ENCODE measurements at regions not wholly inside any gene's neighbourhood (a gene's known extent, or its start where the extent isn't known, plus 50 kb on each side); places are given as distances from the start of the nearest gene placed in this dataset.
"Not testable (repeated sequence)": the region's sequence is repeated elsewhere in the genome, so short reads cannot be mapped to it uniquely, and the experiment has no call there.

DNA sequence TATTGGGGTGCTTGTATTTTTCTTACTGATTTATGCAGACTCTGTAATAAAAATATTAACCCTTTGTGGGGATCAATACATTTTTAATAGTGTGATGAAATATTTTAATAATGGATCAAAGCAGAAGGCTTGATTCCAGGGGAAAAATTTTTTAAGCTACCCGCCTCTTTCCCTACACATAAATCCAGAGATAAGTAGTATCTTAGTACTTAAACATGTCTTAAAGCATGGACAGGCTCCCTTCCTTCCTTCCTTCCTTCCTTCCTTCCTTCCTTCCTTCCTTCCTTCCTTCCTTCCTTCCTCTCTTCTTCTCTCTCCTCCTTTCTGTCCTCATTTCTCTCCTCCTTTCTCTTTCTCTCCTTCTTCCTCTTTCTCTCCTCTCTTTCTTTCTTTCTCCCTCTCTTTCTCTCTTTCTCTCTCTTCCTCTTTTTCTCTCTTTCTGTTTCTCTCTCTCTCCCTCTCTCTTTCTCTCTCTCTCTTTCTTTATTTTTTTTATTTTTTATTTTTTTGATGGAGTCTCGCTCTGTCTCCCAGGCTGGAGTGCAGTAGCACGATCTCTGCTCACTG lies 78.0 kb upstream of the SPRY4 start:
- DNase-seq, result no peak

DNA sequence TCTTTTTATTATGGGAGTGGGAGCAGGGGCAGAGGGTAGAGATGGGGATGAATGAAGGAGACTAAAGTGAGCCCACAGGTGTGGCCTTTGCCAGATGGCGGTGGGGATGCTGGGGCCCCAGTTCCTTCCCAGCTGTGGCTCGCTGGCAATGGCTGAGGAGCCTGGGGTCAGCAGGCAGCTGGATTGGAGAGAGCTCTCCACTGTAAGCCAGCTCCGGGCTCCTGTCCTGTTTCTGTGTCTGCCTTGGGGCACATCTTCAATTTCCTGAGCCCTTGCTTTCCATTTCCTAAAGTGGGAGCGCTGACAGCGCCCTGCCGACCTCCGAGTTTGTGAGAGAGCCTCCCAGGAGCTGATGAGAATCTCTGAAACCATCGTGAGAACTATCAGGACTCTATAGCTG lies 75.6 kb upstream of the SPRY4 start:
- no peak for DNase-seq

DNA sequence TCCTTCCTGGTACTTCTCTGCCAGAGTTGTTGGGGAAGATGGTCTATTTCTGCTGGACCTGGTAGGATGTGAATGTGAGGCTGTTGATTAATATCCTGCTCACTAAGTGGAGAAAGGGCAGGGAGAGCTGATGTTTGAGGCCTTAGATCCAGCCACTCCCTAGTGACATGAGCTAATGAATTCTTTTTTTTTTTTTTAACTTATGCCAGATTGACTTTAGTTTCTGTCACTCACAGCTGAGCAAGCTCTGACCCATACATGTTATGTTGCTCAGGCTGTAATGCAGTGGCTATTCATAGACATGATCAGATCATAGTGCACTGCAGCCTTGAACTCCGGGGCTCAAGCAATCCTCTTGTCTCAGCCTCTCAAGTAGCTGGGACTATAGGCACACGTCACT lies 75.1 kb upstream of the SPRY4 start:
- DNase-seq, result no peak

DNA sequence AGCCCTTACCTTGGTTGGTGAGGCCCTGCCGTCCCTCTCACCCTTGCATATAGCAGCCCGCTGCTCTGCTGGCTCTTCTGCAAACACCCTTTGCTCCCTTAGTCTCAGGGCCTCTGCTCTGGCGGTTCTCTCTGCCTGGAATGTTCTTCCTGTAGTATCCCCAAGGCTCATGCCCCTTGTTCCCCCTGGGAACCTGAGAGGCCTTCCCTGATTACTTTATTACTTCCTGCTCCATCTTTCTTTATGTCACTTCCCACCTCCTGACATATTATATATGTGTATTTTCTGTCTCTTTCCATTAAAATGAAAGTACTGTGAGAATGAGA lies 73.9 kb upstream of the SPRY4 start:
- no peak for DNase-seq

DNA sequence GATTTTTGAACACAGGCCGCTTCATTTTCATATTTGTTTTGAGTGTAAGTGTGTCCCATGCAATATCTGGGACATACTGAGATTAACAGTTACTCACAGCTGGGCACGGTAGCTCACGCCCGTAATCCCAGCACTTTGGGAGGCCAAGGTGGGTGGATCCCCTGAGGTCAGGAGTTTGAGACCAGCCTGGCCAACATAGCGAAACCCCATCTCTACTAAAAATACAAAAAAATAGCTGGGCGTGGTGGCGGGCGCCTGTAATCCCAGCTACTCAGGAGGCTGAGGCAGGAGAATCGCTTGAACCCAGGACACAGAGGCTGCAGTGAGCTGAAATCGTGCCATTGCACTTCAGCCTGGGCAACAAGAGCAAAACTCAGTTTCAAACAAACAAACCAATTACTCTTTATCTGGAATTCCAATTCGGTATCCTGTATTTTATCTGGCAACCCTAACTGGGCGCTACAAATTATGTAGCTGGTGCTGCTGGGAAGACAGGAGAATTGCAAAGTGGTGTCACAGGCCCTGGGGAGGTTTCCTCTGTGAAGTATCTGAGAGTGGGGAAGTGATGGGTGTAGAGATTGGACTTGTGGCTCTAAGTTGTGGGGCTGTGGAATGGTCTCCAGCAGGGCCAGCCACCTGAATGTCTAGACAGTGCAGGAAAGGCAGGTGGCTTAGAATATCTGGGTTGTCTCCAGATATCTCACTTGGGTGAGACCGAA lies 73.3 kb upstream of the SPRY4 start:
- not testable (repeated sequence) for DNase-seq

DNA sequence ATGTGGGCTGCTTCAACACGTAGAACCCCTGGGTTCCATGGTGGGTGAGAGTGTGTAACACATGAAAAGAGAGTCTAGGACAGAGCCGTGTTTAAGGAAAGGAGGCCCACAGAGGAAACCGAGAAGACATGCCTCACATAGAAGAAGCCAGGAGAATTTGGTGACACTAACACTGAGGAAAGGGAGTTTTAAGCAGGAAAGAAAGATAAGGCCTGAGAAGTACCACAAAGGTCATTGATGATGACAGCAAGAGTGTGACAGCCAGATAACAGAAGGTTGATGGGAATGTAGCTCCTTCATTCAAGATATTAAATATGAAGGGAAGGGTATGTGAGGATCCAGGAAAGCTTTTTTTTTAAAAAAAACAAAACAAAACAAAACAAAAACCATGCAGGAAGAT lies 72.4 kb upstream of the SPRY4 start:
- DNase-seq, result no peak

DNA sequence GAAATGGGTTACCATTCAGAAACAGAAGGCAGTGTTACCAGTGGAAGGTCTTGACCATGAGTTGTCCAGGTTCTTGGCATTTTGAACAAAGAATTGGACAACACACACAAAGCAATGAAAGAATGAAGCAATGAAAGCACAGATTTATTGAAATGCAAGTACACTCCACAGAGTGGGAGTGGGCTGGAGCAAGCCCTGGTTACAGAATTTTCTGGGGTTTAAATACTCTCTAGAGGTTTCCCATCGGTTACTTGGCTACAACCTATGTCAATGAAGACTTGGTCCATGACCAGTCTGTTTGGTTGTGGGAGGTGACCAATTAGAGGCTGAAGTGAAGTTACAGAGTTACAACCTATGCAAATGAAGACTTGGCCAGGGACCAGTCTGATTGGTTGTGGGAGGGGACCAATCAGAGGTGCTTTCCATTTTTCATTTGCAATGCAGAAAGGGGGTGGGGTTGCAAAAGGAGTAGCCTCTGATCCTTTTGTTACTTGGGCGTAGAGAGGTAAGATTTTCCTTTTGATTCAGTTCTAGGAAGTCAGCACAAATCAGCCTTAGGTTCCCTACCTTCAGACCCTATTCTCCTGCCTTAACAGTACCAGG lies 71.7 kb upstream of the SPRY4 start:
- no peak for DNase-seq

DNA sequence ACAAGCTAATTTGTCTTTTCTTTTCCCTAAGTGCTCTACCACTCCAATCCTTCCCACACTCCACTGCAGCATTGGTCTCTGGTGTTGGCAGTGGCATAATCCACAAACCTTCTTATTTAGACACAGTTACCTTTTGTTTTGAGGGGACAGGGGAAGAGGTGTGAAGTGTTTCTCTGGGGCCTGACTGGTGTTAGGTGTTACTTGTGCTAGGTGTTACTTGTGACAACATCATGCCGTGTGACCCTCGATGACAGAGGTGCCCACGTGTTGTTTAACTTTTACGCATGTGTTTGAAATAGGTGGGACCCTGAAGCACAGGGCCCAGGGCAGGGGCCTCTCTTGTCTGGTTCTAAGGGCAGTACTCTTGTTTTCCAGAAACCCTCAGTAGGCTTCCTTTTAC lies 70.5 kb upstream of the SPRY4 start:
- no peak for DNase-seq

DNA sequence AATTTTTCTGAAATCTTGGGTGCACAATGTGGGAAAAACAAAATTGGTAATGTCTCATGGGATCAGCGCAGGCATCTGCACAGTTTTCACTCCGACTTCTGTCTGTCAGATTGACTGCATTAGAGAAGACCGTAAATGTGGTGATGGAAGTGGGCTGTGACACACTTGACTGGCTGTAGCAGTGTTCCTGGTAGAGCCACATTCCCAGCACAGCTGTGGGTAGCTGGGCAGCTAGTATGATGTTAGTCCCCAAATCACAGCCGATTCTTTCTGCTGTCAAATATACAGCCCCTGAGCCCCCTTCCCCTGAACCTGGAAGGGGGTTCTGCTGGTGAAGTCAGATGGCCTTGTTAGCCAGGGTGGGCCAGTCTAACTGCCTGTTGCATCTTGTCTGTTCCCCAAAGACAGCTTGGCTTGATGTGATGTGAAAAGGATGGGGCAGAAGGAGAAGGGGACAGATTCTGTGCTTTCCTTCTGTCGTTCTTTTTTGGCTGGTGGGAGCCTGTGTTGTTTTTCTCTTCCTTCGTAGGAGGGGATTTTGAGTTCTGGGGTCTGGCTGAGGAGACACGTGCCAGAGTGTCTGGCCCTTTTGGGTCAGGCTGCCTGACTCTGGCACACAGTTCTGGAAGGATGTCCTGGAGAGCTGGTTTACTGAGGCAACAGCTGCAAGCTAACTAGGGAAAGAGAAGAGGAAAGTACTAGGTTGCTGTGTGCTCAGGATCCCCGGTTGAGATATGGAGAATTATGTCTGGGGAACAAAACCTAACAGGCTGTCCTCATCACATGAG lies 66.4 kb upstream of the SPRY4 start:
- DNase-seq, result no peak

DNA sequence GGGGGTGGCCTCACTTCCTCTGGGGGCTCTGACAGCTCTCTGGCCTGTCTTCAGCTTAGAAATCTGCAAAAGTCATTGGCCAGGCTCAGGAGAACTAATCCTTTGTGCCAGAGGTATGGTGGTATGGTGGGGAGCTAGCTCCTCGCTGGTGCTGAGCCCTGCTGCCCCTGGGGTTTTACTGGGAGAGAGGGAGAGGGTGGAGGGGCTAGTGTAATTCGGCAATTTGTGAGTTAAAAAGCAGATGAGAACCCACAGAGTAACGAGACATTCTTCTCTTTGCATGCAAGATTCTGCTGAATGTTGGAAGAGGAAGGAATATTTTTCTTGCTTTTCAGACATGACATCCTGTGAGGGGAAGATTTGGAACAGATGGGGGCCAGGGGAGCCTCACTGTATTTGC lies 65.5 kb upstream of the SPRY4 start:
- DNase-seq, result no peak

DNA sequence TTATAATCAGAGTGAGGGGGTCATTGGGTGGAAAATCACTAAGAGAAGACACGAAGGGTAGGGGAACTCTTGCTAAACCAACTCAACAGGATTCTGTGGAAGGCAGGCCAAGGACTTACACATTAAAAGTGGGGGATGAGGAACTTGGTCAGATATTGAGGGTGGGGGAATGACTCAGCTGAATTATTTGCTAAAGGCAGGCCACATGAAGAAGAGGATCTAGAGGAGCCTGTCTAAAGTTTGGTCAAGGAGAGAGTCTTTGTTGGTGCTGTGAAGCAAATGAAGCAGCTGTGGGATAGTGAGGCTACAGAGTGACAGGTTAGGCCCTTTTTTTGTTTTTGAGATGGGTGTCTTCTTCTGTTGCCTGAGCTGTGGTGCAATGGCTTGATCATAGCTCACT lies 63.9 kb upstream of the SPRY4 start:
- no peak for DNase-seq

DNA sequence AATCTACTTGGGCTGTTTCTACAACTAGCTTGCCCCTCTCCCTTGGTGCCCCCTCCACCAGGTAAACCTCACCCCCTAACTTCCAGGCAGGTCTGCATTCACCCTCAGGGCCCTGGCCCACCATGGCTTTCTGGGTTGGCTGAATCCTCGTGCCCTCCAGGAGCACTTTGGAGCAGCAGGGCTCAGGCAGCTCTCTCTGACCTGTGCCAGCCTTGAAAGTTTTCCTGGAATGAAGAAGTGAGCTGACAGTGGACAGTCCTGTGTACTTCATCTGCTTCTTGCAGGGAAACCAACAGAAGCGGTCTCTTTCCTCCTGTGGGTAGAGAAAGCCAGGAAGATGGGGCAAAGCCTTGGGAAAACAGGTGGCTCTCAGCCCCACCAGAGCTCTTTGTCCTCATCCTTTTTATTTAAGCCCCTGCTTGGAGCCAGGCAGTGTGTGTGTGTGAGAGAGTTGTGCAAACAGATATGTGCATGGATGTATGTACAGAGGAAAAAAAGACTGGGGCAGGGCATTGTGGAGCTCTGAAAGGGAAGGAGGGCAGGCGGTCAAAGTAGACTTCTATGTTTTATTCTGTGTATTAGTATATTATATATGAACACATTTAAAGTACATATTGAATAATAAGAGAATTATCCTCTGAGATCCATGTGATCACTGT lies 62.3 kb upstream of the SPRY4 start:
- DNase-seq, result no peak

DNA sequence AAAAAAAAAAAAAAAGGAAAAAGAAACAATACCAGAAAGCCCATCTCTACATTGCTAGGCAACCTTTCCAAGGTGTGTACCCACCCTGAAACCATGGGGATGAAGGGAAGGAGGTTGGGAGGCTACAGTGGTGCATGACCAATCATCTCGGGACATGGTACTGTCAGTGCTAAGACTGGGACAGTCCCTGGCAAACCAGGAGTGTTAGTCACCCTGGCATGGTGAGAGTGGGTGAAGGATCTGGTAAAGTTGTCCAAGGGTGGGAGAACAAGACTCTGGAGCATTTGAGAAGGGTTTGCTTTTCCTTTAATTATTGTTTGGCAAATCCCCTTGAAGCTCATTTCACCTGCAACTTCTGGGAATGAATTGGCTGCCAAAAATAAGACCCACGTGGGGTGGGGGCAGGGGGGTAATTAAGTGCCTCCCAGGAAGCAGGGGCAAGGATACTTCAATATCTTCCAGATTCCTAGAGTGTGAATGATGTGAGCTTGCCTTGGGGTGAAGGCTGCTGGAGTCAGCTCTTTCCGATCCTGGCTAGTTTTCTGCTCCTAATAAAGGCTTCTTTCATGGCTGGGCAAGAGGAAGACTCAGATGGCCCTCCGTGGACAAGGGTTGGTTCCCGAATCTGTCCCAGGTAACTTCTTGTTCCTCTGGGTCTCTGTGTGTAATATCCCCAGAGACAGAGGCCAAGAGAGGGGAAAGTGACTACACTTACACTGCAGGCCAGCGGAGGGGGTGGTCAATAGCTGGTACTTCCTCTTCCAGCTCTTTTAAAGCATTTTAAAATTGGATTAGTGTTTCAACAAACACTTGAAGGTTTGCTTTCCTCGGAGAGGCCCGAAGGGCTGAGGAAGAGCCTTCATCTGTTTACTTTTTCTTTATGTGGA lies 61.6 kb upstream of the SPRY4 start:
- DNase-seq, result no peak

DNA sequence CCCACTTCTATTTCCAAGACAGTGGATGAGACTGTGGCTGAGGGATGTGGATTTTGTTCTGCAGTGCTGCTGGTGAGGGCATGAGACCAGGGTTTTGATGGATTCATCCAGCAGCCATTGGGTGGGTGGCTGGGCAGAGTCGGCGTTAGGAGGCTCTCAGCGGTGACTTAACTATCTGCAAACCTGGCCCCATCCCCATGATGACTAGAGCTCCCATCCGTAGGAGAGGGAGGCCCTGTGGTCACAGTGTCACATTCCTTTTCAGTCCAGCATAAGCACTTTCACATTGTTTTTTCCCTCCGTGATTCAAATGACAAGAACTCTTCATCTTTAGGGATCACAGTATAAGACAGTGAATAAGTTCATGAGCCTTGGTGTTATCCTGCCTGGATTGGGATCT lies 60.4 kb upstream of the SPRY4 start:
- DNase-seq, result no peak

DNA sequence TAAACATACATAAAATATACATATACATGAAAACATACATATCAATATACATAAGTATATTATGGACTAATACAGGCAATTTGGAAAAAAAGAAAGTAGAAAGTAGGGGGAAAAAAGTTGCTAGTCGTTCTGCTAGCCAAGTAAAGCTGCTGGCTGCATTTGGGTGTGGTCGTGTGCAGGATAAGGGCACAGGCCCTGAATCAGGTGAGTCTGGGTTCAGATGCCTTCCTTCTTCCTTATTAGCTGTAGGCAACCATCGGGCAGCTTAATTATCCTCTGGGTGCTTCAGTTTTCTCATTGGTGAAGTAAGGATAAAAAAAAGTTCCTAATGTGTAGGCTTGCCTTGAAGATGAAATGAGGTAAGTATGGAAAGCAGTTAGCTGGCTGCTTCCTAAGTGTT lies 59.2 kb upstream of the SPRY4 start:
- DNase-seq, result no peak

DNA sequence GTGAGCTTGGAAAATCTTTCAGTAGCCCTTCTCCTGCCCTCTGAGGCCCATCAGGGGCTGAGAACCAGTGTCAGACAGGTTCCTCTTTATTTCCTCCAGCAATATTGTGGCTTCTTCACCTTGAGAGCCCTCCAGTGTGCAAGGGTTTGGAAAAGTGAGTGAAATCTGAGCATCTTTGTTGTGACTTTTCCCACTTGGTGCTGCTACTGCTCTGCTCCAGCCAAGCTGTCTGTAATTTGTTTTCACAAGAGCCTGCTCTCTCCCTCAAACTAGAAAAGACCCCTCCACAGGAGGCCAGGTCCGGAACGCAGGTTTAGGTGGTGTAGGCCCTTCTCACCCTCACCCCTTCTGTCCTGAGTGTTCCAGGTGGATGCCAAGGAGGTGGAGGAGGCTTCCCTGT lies 57.4 kb upstream of the SPRY4 start:
- no peak for DNase-seq

DNA sequence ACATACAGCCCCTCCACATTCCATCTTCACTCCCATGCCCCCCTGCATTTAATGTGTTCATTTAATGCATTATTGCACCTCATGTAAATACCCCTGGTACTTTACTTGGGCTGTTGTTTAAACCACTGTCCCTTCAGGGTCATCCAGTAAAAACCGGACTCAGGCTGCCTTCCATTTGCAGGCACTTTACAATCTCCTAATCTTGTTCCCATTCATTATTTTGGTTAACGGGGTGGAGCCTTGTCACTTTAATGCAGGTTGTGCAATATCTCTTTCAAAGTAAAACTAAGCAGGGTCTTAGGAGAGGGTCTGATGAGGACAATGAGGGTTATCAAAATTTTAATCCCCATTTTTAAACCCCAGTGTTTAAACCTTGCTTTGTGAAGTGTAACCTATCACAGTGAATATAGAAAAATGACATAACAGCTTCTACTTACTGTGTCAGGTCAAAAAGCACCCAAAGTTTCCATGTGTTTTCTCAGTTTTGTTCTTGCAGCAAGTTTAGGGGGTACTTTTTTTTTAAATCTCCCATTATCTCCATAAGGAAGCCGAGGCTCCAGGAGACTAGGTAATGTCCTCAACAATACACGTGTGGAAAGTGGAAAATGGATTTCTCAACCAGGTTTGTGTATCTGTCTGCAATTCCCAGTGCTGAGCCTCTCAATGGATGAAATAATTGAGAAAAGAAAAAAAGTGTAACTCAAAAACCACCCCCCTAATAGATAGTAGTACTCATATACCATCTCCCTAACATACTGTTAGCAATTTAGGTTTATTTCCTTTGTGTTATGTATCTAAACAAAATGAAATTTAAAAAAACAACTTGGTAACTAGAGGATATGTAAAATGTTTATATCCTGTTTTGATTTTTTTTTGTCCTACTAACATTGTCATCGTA lies 54.2 kb upstream of the SPRY4 start:
- DNase-seq, result no peak

DNA sequence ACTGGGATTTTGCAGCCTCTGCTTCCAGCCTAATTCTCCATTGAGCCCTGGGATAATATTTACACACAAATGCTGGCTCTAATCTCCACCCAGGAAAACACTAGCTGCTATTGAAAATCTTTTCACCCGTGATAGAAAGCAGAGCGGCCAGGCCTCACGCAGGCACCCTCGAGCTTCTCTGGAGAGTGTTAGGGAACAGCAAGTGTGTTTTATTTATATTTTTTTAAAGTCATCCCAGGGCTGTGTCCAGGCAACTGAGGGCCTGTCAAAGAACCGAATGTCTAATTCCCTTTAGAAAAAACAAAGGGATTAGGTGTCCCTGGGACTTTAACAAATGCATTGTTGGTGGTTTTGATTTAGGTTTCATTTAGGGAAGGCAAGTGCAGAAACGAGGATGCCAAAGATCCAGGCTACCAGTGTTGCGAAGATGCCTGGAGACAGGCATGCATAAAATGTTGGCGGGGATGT lies 51.2 kb upstream of the SPRY4 start:
- no peak for DNase-seq

All from NCI-H510A (cell line).